ENCODE measurements at regions not wholly inside any gene's neighbourhood (a gene's known extent, or its start where the extent isn't known, plus 50 kb on each side); places are given as distances from the start of the nearest gene placed in this dataset.

DNA sequence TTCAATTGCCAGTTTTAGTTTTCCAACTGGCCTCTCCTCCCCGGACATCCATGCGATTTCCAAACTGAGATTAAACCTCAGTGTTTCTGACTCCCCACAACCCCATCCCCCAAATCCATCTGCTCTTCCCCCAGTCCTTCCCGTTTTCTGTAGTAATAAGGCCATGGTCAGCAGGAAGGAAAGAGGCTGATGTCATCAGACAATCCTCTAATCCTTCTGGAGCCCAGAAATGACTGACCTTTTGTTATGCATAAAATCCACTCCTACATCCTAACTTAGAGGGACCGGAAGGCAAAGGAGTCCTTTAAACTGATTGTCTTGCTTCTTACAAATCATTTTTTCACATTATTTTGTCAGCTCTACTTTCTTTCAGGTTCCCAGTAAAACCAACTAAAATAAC, 155.8 kb downstream of the INO80D start:
- Mint-ChIP-seq H3K36me3 (ENCODE audit: low read depth, unreplicated experiment) (no peaks in the 10 kb centered on the region), H3K27ac (ENCODE audit: unreplicated experiment) (peak overlapping the region; percentile 74), H3K9me3 (ENCODE audit: unreplicated experiment) (no peaks in the 10 kb centered on the region), H3K27me3 (ENCODE audit: unreplicated experiment) (no peaks in the 10 kb centered on the region), H3K4me1 (ENCODE audit: unreplicated experiment) (peaks cover 58% of the 10 kb centered on the region), H3K4me3 (ENCODE audit: unreplicated experiment) (peak overlapping the region; percentile 13)
- DNase-seq (ENCODE audit: low spot score) = no peak
- TF ChIP-seq, protein P1, sequence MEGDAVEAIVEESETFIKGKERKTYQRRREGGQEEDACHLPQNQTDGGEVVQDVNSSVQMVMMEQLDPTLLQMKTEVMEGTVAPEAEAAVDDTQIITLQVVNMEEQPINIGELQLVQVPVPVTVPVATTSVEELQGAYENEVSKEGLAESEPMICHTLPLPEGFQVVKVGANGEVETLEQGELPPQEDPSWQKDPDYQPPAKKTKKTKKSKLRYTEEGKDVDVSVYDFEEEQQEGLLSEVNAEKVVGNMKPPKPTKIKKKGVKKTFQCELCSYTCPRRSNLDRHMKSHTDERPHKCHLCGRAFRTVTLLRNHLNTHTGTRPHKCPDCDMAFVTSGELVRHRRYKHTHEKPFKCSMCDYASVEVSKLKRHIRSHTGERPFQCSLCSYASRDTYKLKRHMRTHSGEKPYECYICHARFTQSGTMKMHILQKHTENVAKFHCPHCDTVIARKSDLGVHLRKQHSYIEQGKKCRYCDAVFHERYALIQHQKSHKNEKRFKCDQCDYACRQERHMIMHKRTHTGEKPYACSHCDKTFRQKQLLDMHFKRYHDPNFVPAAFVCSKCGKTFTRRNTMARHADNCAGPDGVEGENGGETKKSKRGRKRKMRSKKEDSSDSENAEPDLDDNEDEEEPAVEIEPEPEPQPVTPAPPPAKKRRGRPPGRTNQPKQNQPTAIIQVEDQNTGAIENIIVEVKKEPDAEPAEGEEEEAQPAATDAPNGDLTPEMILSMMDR (IDR thresholded peaks at IDR 0.05; ENCODE audit: unreplicated experiment) = no peak

DNA sequence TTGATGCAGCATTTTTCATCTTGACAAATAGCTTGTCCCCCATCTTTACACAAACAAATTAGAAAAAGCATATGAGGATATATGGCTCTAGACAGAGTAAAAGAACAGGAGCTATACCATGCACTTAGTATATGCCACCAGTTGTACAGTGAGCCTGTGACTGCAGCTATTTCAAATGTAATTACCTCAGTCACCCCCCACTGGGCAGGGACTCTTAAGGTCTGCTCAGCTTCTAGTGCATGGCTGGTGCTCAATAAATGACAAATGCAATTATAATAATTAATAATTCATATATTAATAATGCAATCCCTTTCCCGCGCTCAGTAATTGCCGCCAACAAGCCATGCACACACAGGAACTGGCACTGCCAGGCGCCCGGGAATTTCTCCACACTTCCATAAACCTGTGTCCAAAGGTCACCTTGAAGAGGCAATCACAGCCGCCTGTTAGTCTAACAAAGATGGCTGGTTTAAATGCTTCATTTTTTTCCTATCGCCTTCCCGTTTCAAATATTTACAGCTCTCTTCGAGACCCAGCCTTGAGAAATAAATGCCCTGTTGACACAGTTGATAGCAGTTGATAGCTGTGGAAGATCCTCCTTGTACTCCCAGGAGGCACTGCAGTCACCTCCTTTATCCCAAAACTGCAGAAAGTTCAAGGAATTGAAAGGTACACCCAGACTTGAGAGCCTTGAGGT, 156.6 kb downstream of the INO80D start:
- Mint-ChIP-seq H3K36me3 (ENCODE audit: low read depth, unreplicated experiment) (peaks cover 5% of the 10 kb centered on the region), H3K9me3 (ENCODE audit: unreplicated experiment) (no peaks in the 10 kb centered on the region), H3K27ac (ENCODE audit: unreplicated experiment) (peak overlapping the region; percentile 74), H3K4me1 (ENCODE audit: unreplicated experiment) (peaks cover 62% of the 10 kb centered on the region), H3K4me3 (ENCODE audit: unreplicated experiment) (no peak overlapping the region), H3K27me3 (ENCODE audit: unreplicated experiment) (no peaks in the 10 kb centered on the region)
- DNase-seq (ENCODE audit: low spot score) = no peak
- TF ChIP-seq, protein P1 (IDR thresholded peaks at IDR 0.05; ENCODE audit: unreplicated experiment) = no peak

GRCh38 chr2:205925373-205926337, 160.3 kb downstream of the INO80D start:
- H3K27me3 Mint-ChIP-seq (ENCODE audit: unreplicated experiment) = peaks cover 2% of the 10 kb centered on the region
- peaks cover 41% of the 10 kb centered on the region for H3K4me1 Mint-ChIP-seq (ENCODE audit: unreplicated experiment)
- peak overlapping the region; percentile 21 for H3K27ac Mint-ChIP-seq (ENCODE audit: unreplicated experiment)
- TF ChIP-seq, protein P1 (IDR thresholded peaks at IDR 0.05; ENCODE audit: unreplicated experiment) = peak; percentile 86
- H3K9me3 Mint-ChIP-seq (ENCODE audit: unreplicated experiment) = no peaks in the 10 kb centered on the region
- H3K36me3 Mint-ChIP-seq (ENCODE audit: low read depth, unreplicated experiment) = peaks cover 5% of the 10 kb centered on the region
- H3K4me3 Mint-ChIP-seq (ENCODE audit: unreplicated experiment) = no peak overlapping the region
- DNase-seq (ENCODE audit: low spot score) = peak; percentile 90

GRCh38 chr2:205924676-205925075, 161.3 kb downstream of the INO80D start:
- peaks cover 2% of the 10 kb centered on the region for H3K27me3 Mint-ChIP-seq (ENCODE audit: unreplicated experiment)
- peaks cover 10% of the 10 kb centered on the region for H3K36me3 Mint-ChIP-seq (ENCODE audit: low read depth, unreplicated experiment)
- H3K27ac Mint-ChIP-seq (ENCODE audit: unreplicated experiment) = no peak overlapping the region
- DNase-seq (ENCODE audit: low spot score) = no peak
- H3K4me1 Mint-ChIP-seq (ENCODE audit: unreplicated experiment) = peaks cover 31% of the 10 kb centered on the region
- H3K4me3 Mint-ChIP-seq (ENCODE audit: unreplicated experiment) = no peak overlapping the region
- no peaks in the 10 kb centered on the region for H3K9me3 Mint-ChIP-seq (ENCODE audit: unreplicated experiment)
- TF ChIP-seq, protein P1 (IDR thresholded peaks at IDR 0.05; ENCODE audit: unreplicated experiment) = no peak
